ENCODE measurements at regions not wholly inside any gene's neighbourhood (a gene's known extent, or its start where the extent isn't known, plus 50 kb on each side); places are given as distances from the start of the nearest gene placed in this dataset.

DNA sequence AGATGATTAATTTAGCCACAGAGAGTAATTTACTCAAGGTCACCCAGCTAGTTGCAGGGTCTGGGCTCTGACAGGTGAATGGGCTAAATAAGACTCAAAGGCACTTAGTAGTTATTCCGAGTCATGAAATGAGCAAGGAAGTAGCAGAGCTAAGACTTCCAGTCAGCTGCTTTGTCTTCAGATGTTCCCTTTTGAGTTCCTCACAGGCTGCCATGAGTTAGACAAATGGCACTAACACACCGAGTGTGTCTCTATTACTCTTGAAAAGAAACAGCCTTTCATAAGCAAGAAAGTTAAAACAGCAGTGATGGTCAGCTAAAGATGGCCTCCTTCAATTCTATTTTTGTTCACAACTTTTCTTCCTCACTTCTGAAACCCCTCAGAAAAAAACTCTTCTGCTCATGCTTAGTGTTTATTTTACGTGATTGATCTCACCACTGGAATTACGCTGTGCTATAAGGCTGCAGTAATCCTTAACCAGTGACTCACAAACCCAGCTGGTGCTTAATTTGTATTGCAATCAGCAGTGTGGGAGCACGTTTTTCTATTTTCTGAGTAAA is 389.1 kb downstream of the AASDHPPT start (continued):
- no peak for TF ChIP-seq SP5 (CRISPR knock-in tag; IDR thresholded peaks at IDR 0.05; ENCODE audit: borderline replicate concordance, low read depth)

DNA sequence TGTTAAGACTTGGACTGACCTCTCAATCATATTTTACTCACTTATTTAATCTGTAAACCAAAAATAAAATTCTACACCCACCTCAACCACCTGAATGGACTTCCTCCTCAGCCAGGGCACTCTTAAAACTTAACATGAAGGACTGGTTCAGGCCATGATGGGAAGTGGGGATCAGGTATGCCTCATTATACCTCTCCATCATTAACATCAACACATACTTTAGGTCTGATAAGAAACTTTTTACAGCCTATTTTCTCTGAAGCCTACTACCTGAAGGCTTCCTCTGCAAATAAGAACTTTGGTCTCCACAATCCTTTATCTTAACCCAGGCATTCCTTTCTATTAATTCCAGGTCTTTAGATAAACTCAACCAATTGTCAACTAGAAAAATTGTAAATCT is 390.0 kb downstream of the AASDHPPT start:
- Histone ChIP-seq H3K27ac (ENCODE audit: extremely low read length, insufficient read depth, low read length) (no peak overlapping the region), H2AFZ (ENCODE audit: low read length) (no peak overlapping the region), H3K4me2 (ENCODE audit: low read depth, low read length) (no peak overlapping the region), H4K20me1 (ENCODE audit: insufficient read depth, low read length) (no peaks in the 10 kb centered on the region), H3K36me3 (replicated peaks in 1 of 2; ENCODE audit: control insufficient read depth in 1 of 2, insufficient read depth in 2 of 2, low read length in 2 of 2) (no peaks in the 10 kb centered on the region), H3K4me3 (replicated peaks in 1 of 3; ENCODE audit: insufficient read depth in 1 of 3, low read depth in 2 of 3, low read length in 3 of 3) (no peak overlapping the region), H3K27me3 (ENCODE audit: control insufficient read depth in 1 of 2, insufficient read depth in 2 of 2, low read length in 2 of 2) (no peaks in the 10 kb centered on the region), H3K9ac (ENCODE audit: insufficient read depth, low read depth, low read length) (no peak overlapping the region), H3K4me1 (ENCODE audit: insufficient read depth, low read length) (peaks cover 46% of the 10 kb centered on the region), H3K9me3 (ENCODE audit: low read length) (peaks cover 74% of the 10 kb centered on the region), H3K79me2 (ENCODE audit: insufficient read depth, low read length) (no peaks in the 10 kb centered on the region)
- DNase-seq (ENCODE audit: low spot score) (no peak), FAIRE-seq (no peak), ATAC-seq (no peak)
- BruUV-seq (replicated peaks) = no TSS peak
- in situ Hi-C loops (cut with HindIII; ENCODE audit: extremely low pct_ligation_motif_present, low pct_unique_long_range_greater_than_20kb) (no loop called here), intact Hi-C loops (cut with micrococcal nuclease; ENCODE audit: unreplicated experiment) (no loop called here)
- CTCF ChIA-PET (ENCODE audit: low intra/inter-chr PET ratio, low total read pairs) = no interaction called here
- POLR2A ChIA-PET = no interaction called here
- TF ChIP-seq ZNF607 (CRISPR knock-in tag; IDR thresholded peaks at IDR 0.05; ENCODE audit: borderline replicate concordance) (no peak), ATM (IDR thresholded peaks at IDR 0.05; ENCODE audit: borderline replicate concordance) (no peak), SIX4 (CRISPR knock-in tag; IDR thresholded peaks at IDR 0.05) (no peak), PHF8 (CRISPR knock-in tag; IDR thresholded peaks at IDR 0.05) (no peak)
- TF ChIP-seq, protein P1, sequence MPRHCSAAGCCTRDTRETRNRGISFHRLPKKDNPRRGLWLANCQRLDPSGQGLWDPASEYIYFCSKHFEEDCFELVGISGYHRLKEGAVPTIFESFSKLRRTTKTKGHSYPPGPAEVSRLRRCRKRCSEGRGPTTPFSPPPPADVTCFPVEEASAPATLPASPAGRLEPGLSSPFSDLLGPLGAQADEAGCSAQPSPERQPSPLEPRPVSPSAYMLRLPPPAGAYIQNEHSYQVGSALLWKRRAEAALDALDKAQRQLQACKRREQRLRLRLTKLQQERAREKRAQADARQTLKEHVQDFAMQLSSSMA (CRISPR knock-in tag; IDR thresholded peaks at IDR 0.05) = no peak
- TF ChIP-seq, protein P2, sequence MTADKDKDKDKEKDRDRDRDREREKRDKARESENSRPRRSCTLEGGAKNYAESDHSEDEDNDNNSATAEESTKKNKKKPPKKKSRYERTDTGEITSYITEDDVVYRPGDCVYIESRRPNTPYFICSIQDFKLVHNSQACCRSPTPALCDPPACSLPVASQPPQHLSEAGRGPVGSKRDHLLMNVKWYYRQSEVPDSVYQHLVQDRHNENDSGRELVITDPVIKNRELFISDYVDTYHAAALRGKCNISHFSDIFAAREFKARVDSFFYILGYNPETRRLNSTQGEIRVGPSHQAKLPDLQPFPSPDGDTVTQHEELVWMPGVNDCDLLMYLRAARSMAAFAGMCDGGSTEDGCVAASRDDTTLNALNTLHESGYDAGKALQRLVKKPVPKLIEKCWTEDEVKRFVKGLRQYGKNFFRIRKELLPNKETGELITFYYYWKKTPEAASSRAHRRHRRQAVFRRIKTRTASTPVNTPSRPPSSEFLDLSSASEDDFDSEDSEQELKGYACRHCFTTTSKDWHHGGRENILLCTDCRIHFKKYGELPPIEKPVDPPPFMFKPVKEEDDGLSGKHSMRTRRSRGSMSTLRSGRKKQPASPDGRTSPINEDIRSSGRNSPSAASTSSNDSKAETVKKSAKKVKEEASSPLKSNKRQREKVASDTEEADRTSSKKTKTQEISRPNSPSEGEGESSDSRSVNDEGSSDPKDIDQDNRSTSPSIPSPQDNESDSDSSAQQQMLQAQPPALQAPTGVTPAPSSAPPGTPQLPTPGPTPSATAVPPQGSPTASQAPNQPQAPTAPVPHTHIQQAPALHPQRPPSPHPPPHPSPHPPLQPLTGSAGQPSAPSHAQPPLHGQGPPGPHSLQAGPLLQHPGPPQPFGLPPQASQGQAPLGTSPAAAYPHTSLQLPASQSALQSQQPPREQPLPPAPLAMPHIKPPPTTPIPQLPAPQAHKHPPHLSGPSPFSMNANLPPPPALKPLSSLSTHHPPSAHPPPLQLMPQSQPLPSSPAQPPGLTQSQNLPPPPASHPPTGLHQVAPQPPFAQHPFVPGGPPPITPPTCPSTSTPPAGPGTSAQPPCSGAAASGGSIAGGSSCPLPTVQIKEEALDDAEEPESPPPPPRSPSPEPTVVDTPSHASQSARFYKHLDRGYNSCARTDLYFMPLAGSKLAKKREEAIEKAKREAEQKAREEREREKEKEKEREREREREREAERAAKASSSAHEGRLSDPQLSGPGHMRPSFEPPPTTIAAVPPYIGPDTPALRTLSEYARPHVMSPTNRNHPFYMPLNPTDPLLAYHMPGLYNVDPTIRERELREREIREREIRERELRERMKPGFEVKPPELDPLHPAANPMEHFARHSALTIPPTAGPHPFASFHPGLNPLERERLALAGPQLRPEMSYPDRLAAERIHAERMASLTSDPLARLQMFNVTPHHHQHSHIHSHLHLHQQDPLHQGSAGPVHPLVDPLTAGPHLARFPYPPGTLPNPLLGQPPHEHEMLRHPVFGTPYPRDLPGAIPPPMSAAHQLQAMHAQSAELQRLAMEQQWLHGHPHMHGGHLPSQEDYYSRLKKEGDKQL (CRISPR knock-in tag; IDR thresholded peaks at IDR 0.05; ENCODE audit: low read depth) = no peak
- TF ChIP-seq, protein P3, sequence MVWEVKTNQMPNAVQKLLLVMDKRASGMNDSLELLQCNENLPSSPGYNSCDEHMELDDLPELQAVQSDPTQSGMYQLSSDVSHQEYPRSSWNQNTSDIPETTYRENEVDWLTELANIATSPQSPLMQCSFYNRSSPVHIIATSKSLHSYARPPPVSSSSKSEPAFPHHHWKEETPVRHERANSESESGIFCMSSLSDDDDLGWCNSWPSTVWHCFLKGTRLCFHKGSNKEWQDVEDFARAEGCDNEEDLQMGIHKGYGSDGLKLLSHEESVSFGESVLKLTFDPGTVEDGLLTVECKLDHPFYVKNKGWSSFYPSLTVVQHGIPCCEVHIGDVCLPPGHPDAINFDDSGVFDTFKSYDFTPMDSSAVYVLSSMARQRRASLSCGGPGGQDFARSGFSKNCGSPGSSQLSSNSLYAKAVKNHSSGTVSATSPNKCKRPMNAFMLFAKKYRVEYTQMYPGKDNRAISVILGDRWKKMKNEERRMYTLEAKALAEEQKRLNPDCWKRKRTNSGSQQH (CRISPR knock-in tag; IDR thresholded peaks at IDR 0.05; ENCODE audit: low read depth) = no peak
